ENCODE measurements at regions not wholly inside any gene's neighbourhood (a gene's known extent, or its start where the extent isn't known, plus 50 kb on each side); places are given as distances from the start of the nearest gene placed in this dataset.

DNA sequence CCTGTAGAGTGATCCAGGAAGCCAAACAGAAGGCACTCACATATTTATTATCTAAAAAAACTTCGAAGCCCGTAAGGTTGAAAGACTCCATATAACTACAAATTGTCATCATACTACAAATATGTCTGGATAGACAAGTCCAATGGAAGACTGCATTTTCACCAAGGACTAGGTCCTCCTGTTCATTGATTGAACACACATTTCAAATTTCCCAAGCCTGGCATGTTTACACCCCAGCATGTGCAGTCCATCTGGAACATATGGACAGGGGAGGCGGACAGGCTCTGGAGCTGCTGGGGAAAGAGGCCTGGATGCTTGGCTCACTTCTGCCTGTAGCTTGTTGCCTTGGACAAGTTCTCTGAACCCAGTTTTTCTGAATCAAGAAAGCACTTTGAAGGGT, 378.7 kb downstream of the ENC1 start:
- no peak overlapping the region for H3K4me3 ChIP-seq (ENCODE audit: low read length)
- TF ChIP-seq, protein P1, sequence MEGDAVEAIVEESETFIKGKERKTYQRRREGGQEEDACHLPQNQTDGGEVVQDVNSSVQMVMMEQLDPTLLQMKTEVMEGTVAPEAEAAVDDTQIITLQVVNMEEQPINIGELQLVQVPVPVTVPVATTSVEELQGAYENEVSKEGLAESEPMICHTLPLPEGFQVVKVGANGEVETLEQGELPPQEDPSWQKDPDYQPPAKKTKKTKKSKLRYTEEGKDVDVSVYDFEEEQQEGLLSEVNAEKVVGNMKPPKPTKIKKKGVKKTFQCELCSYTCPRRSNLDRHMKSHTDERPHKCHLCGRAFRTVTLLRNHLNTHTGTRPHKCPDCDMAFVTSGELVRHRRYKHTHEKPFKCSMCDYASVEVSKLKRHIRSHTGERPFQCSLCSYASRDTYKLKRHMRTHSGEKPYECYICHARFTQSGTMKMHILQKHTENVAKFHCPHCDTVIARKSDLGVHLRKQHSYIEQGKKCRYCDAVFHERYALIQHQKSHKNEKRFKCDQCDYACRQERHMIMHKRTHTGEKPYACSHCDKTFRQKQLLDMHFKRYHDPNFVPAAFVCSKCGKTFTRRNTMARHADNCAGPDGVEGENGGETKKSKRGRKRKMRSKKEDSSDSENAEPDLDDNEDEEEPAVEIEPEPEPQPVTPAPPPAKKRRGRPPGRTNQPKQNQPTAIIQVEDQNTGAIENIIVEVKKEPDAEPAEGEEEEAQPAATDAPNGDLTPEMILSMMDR (conservative IDR thresholded peaks at IDR 0.05; ENCODE audit: low read depth, low read length), result no peak
- DNase-seq (ENCODE audit: low read depth), result no peak

DNA sequence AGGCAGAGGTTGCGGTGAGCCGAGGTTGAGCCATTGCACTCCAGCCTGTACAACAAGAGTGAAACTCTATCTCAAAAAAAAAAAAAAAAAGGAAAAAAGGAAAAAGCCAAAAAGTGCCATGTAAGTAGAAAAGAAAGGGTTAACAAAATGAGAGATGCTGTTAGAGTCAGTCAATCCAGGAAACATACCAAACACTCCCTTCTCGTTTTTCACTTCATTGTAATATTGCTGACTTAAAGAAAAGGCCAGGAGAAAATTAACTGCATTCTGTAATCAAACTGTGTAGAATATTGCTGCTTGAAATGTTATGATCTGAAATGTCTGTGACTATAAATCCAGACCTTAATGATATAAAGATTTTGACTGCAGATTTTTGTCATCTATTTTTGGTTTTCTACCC, 379.1 kb downstream of the ENC1 start:
- TF ChIP-seq, protein P1 (conservative IDR thresholded peaks at IDR 0.05; ENCODE audit: low read depth, low read length), result no peak
- H3K4me3 ChIP-seq (ENCODE audit: low read length), result no peak overlapping the region
- no peak for DNase-seq (ENCODE audit: low read depth)

DNA sequence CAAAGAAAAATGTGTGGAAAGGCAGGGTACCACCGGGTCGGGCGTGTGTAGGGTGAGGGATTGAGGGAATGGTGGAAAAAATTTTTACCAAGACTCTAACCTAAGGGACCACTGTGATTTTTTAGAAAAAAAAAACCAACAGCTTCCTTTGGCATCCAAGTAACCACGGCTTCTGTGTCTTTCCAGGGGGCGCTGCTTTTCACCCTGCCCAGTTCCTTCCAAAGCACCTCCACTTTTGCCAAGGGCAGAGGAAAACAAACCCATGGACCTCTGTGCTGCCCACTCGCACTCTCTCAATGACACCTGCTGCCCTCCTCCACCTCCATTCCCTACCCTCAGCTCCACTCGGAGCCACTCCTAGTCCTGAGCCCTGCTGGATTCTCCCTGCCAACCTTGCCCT, 381.0 kb downstream of the ENC1 start:
- no peak for DNase-seq (ENCODE audit: low read depth)
- H3K4me3 ChIP-seq (ENCODE audit: low read length), result no peak overlapping the region
- TF ChIP-seq, protein P1 (conservative IDR thresholded peaks at IDR 0.05; ENCODE audit: low read depth, low read length), result peak; percentile 10

DNA sequence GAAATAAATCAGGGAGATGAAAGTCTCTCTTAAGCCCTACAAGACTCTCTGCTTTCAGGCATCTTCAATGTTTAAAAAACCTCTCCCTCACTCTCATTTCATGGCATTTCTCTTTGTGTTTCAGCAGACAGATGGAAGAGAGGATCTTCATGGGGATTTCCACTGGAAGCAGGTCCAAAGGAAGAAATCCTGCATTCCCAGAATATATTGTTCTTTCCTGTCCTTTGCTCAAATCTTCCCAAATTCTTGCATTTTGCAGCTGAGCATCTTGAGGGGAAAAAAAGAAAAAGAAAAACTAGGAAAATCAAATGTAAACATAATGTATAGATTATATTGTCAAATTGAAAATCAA, 382.2 kb downstream of the ENC1 start:
- DNase-seq (ENCODE audit: low read depth), result no peak
- H3K4me3 ChIP-seq (ENCODE audit: low read length), result no peak overlapping the region
- TF ChIP-seq, protein P1 (conservative IDR thresholded peaks at IDR 0.05; ENCODE audit: low read depth, low read length), result no peak

DNA sequence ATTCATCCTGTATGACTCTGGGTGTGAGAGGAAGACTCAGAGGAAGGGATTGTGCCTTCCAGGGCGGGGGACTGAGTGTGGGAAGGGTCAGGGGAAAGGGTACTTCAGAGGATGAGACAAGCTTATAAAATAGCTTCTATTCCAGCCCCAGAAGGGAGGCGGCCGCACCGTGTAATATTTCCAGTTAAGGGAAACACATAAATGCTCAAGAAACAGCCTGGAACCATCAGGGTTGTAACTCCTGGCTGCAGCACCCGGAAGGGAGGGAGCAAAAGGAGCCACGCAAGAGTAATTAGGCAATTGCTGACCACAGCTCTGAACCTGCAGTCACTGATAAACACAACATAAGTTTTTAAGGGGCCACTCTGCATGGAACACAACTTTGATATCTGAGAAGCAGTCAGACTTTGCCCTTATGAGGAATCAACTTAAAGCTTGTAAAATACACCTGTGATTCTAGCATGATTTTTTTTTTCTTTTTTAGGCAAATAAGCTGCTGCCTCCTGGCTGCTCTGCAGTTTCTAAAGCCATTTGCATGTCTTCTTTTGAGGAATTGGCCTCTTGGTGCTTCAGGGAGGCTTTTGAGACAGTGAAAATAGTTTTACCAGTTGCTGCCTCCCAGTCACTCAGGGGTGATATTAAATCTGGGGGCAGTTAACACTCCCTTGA, 382.7 kb downstream of the ENC1 start:
- H3K4me3 ChIP-seq (ENCODE audit: low read length), result no peak overlapping the region
- TF ChIP-seq, protein P1 (conservative IDR thresholded peaks at IDR 0.05; ENCODE audit: low read depth, low read length), result no peak
- DNase-seq (ENCODE audit: low read depth), result no peak

DNA sequence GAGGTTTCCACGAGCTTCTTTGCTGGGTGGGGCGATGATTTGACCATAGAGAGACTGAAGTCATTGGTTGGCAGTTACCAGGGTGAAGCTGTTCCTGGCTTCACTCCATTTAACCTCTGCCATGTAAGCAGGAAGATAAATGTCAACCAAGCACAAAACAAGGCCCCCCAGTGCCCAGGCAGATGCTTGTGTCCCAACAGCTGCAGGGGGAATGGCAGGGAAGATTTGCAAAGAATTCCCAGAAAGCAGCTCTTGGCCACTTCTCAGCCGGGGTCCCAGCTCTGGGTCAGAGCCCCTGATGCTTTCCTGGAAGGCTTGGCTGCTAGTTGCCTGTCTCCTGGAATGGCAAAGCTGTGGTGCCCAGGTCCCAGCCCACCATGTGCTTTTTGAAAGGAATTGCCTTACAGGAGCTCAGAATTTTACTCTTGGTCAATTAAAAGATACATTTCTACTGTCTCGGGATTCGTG, 383.4 kb downstream of the ENC1 start:
- DNase-seq (ENCODE audit: low read depth), result no peak
- H3K4me3 ChIP-seq (ENCODE audit: low read length), result no peak overlapping the region
- TF ChIP-seq, protein P1 (conservative IDR thresholded peaks at IDR 0.05; ENCODE audit: low read depth, low read length), result no peak

DNA sequence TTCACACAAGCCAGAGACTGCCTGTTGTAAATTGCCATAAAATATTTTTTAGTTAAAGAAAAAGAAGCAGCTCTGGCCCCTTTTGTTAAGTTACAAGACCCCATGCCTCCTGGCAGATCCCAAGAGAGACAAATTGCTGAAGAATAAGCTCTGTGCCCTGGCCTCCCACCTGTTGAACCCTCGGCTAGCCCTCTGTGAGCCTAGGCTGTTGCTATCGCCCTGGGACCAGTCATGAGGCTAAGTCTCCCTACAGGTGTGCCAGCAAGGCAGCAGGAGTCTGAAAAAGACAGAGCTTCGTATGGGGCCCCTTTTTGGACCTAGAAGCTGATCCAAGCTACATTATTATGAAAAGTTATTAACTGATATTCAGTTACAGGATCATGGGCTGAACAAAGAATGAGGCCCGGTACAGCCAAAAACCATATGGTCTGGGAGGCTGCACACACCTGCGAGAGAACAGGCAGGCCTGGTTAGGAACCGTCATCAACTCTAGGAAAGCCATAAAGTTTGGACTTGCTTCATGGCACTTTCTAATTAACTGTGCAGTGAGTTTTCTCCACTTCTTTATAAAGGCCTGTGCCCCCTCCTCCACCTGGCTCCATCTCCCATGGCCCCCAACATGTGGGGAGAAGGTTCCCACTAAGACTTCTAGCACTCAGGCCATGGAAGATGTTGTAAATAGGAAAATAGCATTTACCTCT, 384.7 kb downstream of the ENC1 start:
- TF ChIP-seq, protein P1 (conservative IDR thresholded peaks at IDR 0.05; ENCODE audit: low read depth, low read length), result no peak
- DNase-seq (ENCODE audit: low read depth), result no peak
- no peak overlapping the region for H3K4me3 ChIP-seq (ENCODE audit: low read length)
